Ovary (tissue), 7 donors: ENCODE measurements at regions not wholly inside any gene's neighbourhood (a gene's known extent, or its start where the extent isn't known, plus 50 kb on each side); places are given as distances from the start of the nearest gene placed in this dataset.

Experiments used
- DNase-seq, 5 donors: peaks; one replicate each; pipeline ENCODE4 v3.0.0-alpha.2; 2019 to 2020
- H3K27ac ChIP-seq, 2 donors: fragments of 200-600 bp; one replicate each; pipeline versions ENCODE4 v1.5.1 to v1.8.0; 2019 to 2022
- H3K27me3 ChIP-seq: fragments of 200-600 bp; one replicate; pipeline ENCODE4 v1.8.0; 2022
- H3K36me3 ChIP-seq: fragments of 200-600 bp; sonication (generic); one replicate; pipeline ENCODE4 v1.5.1; 2019
- H3K4me1 ChIP-seq: one replicate; pipeline ENCODE4 v1.8.1; 2013; ENCODE audit warnings: mild to moderate bottlenecking, moderate library complexity; ENCODE audit not compliant: insufficient read depth
- H3K4me3 ChIP-seq: fragments of 200-600 bp; sonication (generic); one replicate; pipeline ENCODE4 v1.5.1; 2017
- H3K9me3 ChIP-seq, 2 donors: fragments of 200-600 bp in 1 of 2; sonication (generic) in 1 of 2; one replicate each; pipeline versions ENCODE4 v1.5.1 to v1.8.1; 2013 to 2019; ENCODE audit warnings: mild to moderate bottlenecking in 1 of 2, moderate library complexity in 1 of 2
- EP300 ChIP-seq: sonication (generic); formaldehyde crosslinking; IDR thresholded peaks from one replicate; pipeline ENCODE4 v1.6.1; 2017; ENCODE audit warnings: antibody characterized with exemption
- POLR2A ChIP-seq: fragments of 450-650 bp; IDR thresholded peaks from one replicate; pipeline ENCODE4 v1.6.1; 2017; ENCODE audit warnings: antibody characterized with exemption, mild to moderate bottlenecking, moderate library complexity
- WGBS, 3 donors: extraction: QIAGEN DNeasy Blood & Tissue Kit in 1 of 3; methylation state at CpG; one replicate each; pipeline versions ENCODE4 v1.1.5 to v1.1.7; 2013 to 2017; 5-methylcytosine and 5-hydroxymethylcytosine counted together
- intact Hi-C, 4 donors: fragments of 100-400 bp; cut with DNase I; formaldehyde crosslinking; loops; one replicate each; pipeline versions ENCODE4 v1.11.0 to v1.15.1; 2022 to 2023
- TF ChIP-seq, protein P1 (sequence below), 3 donors: fragments of 450-650 bp in 2 of 3; fragments of 200-600 bp in 1 of 3; IDR thresholded peaks; one replicate each; pipeline versions ENCODE4 v1.5.1 to v1.8.0; 2016 to 2022; ENCODE audit warnings: antibody characterized with exemption in 3 of 3, mild to moderate bottlenecking in 1 of 3
- donor health status: DM: no; HTN: no; CAD: no; lungs with moderate emphysema.
- donor health status: DM: no; HTN: no; CAD: no.
- donor health status: Bipolar disorder and iron deficiency.
- donor health status: DM: no; HTN: no; CAD: no.
- donor health status: DM: yes; HTN: yes; CAD: no.

DNA sequence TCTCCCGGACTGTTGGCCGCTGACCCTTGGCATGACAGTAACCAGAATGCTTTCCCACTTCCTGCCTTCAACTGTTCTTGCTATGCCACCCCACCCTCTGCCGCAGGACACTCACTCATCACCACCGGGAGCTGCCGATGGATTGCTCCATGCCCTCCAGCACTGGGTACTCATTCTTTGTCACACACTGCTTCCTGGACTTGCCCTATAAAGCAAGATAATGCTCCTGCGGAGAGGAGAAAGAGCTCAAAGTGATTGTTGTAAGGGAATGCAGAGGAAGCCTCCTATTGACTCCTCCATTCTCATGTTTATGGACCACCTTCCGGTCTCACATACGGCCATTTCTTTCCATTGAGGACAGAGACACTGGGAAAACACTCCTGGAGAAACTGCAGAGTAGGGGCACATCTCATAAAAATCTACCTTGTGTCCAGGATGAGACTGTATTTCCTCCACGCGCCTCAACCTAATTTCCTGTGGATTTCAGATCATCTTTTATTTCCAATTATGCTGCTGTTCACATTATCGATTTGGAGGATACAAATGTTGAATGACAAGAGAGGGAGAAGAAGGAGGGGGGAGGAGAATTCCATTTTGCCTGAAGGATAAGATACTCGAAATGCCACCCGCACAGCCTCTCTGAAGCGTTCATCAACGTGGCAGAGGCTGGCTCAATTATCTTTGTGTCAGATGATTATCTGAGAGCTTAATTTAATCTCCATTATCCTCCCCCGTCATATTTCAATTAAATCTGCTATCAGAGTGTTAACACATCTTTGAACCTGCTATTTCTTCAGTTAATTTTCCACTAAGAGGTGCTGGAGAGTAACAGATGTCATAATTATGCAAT is 486.1 kb upstream of the SALL1 start:
- Histone ChIP-seq H3K27me3 (no peaks in the 10 kb centered on the region), H3K4me3 (no peak overlapping the region), H3K36me3 (no peaks in the 10 kb centered on the region), H3K27ac (no peak overlapping the region), H3K4me1 (no peaks in the 10 kb centered on the region), H3K9me3 (no peaks in the 10 kb centered on the region)
- no peak for DNase-seq
- 56 to 73% (median 61%) methylated on average over 16 of the region's 16 CpGs for WGBS, 3 donors
- TF ChIP-seq POLR2A, result no peak
- TF ChIP-seq EP300, result no peak
- TF ChIP-seq, protein P1, sequence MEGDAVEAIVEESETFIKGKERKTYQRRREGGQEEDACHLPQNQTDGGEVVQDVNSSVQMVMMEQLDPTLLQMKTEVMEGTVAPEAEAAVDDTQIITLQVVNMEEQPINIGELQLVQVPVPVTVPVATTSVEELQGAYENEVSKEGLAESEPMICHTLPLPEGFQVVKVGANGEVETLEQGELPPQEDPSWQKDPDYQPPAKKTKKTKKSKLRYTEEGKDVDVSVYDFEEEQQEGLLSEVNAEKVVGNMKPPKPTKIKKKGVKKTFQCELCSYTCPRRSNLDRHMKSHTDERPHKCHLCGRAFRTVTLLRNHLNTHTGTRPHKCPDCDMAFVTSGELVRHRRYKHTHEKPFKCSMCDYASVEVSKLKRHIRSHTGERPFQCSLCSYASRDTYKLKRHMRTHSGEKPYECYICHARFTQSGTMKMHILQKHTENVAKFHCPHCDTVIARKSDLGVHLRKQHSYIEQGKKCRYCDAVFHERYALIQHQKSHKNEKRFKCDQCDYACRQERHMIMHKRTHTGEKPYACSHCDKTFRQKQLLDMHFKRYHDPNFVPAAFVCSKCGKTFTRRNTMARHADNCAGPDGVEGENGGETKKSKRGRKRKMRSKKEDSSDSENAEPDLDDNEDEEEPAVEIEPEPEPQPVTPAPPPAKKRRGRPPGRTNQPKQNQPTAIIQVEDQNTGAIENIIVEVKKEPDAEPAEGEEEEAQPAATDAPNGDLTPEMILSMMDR (IDR thresholded peaks at IDR 0.05), result no peak
- intact Hi-C loops, result no loop called here

DNA sequence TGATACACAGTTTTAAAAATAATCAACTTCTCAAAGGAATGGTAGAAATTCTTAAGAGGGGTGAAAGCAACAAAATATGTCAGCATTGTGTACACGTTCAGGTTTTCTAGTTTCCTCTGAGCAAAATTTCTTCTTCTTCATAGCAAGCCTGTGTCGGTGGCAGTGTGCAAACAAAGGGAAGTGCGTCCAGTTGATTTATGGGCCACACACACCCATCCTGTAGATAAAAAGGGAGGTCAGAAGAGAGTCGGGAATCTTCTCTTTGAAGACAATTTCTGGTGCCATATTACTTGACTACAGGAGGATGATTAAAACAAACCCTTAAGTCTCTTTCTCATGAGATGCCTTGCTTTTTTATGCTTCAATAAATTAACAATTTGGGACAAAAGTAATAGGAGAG is 484.1 kb upstream of the SALL1 start:
- 14 to 21% (median 20%) methylated on average over 4 of the region's 4 CpGs for WGBS, 3 donors
- no peak for DNase-seq
- Histone ChIP-seq H3K9me3 (no peaks in the 10 kb centered on the region), H3K27ac (no peak overlapping the region), H3K4me3 (no peak overlapping the region), H3K4me1 (no peaks in the 10 kb centered on the region), H3K27me3 (no peaks in the 10 kb centered on the region), H3K36me3 (no peaks in the 10 kb centered on the region)
- intact Hi-C loops, result no loop called here
- TF ChIP-seq, protein P1 (IDR thresholded peaks at IDR 0.05), result no peak
- no peak for TF ChIP-seq EP300
- no peak for TF ChIP-seq POLR2A

- Histone ChIP-seq H3K36me3 (no peaks in the 10 kb centered on the region), H3K27ac (no peak overlapping the region), H3K27me3 (no peaks in the 10 kb centered on the region), H3K4me1 (no peaks in the 10 kb centered on the region), H3K4me3 (no peak overlapping the region), H3K9me3 (no peaks in the 10 kb centered on the region)
- DNase-seq, result no peak
- intact Hi-C loops, result no loop called here
- WGBS, 3 donors, result 51 to 63% (median 56%) methylated on average over 4 of the region's 4 CpGs
- no peak for TF ChIP-seq EP300
- TF ChIP-seq, protein P1 (IDR thresholded peaks at IDR 0.05), result no peak
- TF ChIP-seq POLR2A, result no peak
Observed at GRCh38 chr16:51630076-51630475, 479.0 kb upstream of the SALL1 start.

GRCh38 chr16:51629576-51629975 is 478.5 kb upstream of the SALL1 start:
- TF ChIP-seq EP300 (no peak), POLR2A (no peak)
- TF ChIP-seq, protein P1 (IDR thresholded peaks at IDR 0.05), result no peak
- DNase-seq, result no peak
- Histone ChIP-seq H3K4me3 (no peak overlapping the region), H3K27ac (no peak overlapping the region), H3K4me1 (no peaks in the 10 kb centered on the region), H3K27me3 (no peaks in the 10 kb centered on the region), H3K9me3 (no peaks in the 10 kb centered on the region), H3K36me3 (no peaks in the 10 kb centered on the region)
- intact Hi-C loops, result no loop called here
- WGBS, 3 donors, result 70 to 81% (median 74%) methylated on average over 3 of the region's 3 CpGs
